IMR-90 (cell line): ENCODE measurements at regions not wholly inside any gene's neighbourhood (a gene's known extent, or its start where the extent isn't known, plus 50 kb on each side); places are given as distances from the start of the nearest gene placed in this dataset.

Experiments
- BHLHE40 ChIP-seq: fragments of 150-350 bp; IDR thresholded peaks from 2 replicates; pipeline ENCODE4 v1.6.1; 2016; ENCODE audit warnings: mild to moderate bottlenecking, low read depth, low read length
- CHD1 ChIP-seq: IDR thresholded peaks from 2 replicates; pipeline ENCODE4 v1.6.1; 2012; ENCODE audit warnings: low read depth, low read length, improper control_type of control experiment
- CTCF ChIP-seq: conservative IDR thresholded peaks from 2 replicates; pipeline ENCODE4 v1.5.1; 2012; ENCODE audit warnings: mild to moderate bottlenecking, low read depth, low read length, improper control_type of control experiment
- ELK1 ChIP-seq: fragments of 150-350 bp; IDR thresholded peaks from 2 replicates; pipeline ENCODE4 v1.6.1; 2016; ENCODE audit warnings: low read depth, mild to moderate bottlenecking, low read length, moderate library complexity, borderline replicate concordance
- MAFK ChIP-seq: IDR thresholded peaks from 2 replicates; pipeline ENCODE4 v1.6.1; 2012; ENCODE audit warnings: low read depth, low read length, improper control_type of control experiment
- MXI1 ChIP-seq: IDR thresholded peaks from 2 replicates; pipeline ENCODE4 v1.6.1; 2012; ENCODE audit warnings: low read depth, mild to moderate bottlenecking, low read length, moderate library complexity, borderline replicate concordance
- NFE2L2 ChIP-seq: fragments of 150-350 bp; IDR thresholded peaks from 2 replicates; pipeline ENCODE4 v1.6.1; 2016; ENCODE audit warnings: low read depth, mild to moderate bottlenecking, low read length
- POLR2A ChIP-seq: IDR thresholded peaks from 2 replicates; pipeline ENCODE4 v1.6.1; 2012; ENCODE audit warnings: mild to moderate bottlenecking, low read depth, low read length
- RCOR1 ChIP-seq: IDR thresholded peaks from 2 replicates; pipeline ENCODE4 v1.6.1; 2012; ENCODE audit warnings: mild to moderate bottlenecking, low read length, improper control_type of control experiment; ENCODE audit not compliant: insufficient replicate concordance

- TF ChIP-seq CTCF (no peak), NFE2L2 (no peak), RCOR1 (no peak), POLR2A (no peak), MAFK (no peak), BHLHE40 (no peak), MXI1 (no peak), CHD1 (no peak), ELK1 (no peak)
Observed at GRCh38 chr17:63365366-63366240, 80.5 kb downstream of the CYB561 start.
